Neutrophil (primary cell): ENCODE measurements at regions not wholly inside any gene's neighbourhood (a gene's known extent, or its start where the extent isn't known, plus 50 kb on each side); places are given as distances from the start of the nearest gene placed in this dataset.

Experiments used
- H3K27ac ChIP-seq: fragments of 200-600 bp; sonication (generic); 2 replicates; pipeline ENCODE4 v1.5.1; 2016; ENCODE audit warnings: mild to moderate bottlenecking, moderate library complexity
- H3K27me3 ChIP-seq: fragments of 200-600 bp; sonication (generic); 2 replicates; pipeline ENCODE4 v1.6.0; 2016; ENCODE audit warnings: mild to moderate bottlenecking
- H3K36me3 ChIP-seq: fragments of 200-600 bp; sonication (generic); 2 replicates; pipeline ENCODE4 v1.5.1; 2017
- H3K4me1 ChIP-seq, 2 experiments: fragments of 200-600 bp in 1 of 2; sonication (generic) in 1 of 2; 1 replicate in 1 of 2; 2 replicates in 1 of 2; pipeline versions ENCODE4 v1.5.1 to v1.6.1; 2013 to 2016; ENCODE audit warnings: low read depth in 1 of 2, low read length in 1 of 2, mild to moderate bottlenecking in 1 of 2, moderate library complexity in 1 of 2; ENCODE audit not compliant: control insufficient read depth in 1 of 2, insufficient read depth in 1 of 2
- H3K4me3 ChIP-seq, 2 experiments: fragments of 200-600 bp in 1 of 2; sonication (generic) in 1 of 2; 1 replicate in 1 of 2; 2 replicates in 1 of 2; pipeline ENCODE4 v1.5.1; 2013 to 2016; ENCODE audit warnings: low read depth in 1 of 2, low read length in 1 of 2, mild to moderate bottlenecking in 1 of 2, moderate library complexity in 1 of 2
- H3K9me3 ChIP-seq: fragments of 200-600 bp; sonication (generic); 2 replicates; pipeline ENCODE4 v1.5.1; 2016
- CTCF ChIP-seq: fragments of 200-600 bp; sonication (generic); IDR thresholded peaks from 2 replicates; pipeline ENCODE4 v1.5.1; 2016; ENCODE audit warnings: antibody characterized with exemption

- no peaks in the 10 kb centered on the region for H3K9me3 ChIP-seq
- no peak overlapping the region for H3K4me3 ChIP-seq
- no peaks in the 10 kb centered on the region for H3K27me3 ChIP-seq
- H3K4me1 ChIP-seq: no peaks in the 10 kb centered on the region
- no peak overlapping the region for H3K27ac ChIP-seq
- H3K36me3 ChIP-seq: no peaks in the 10 kb centered on the region
- TF ChIP-seq CTCF: no peak
Observed at GRCh38 chr1:55916907-55917306, 662.5 kb downstream of the PLPP3 start.

GRCh38 chr1:55916481-55916880 lies 662.9 kb downstream of the PLPP3 start:
- Histone ChIP-seq H3K9me3 (no peaks in the 10 kb centered on the region), H3K27ac (no peak overlapping the region), H3K36me3 (no peaks in the 10 kb centered on the region), H3K4me3 (no peak overlapping the region), H3K4me1 (no peaks in the 10 kb centered on the region), H3K27me3 (no peaks in the 10 kb centered on the region)
- no peak for TF ChIP-seq CTCF

- Histone ChIP-seq H3K27ac (no peak overlapping the region), H3K4me3 (no peak overlapping the region), H3K27me3 (no peaks in the 10 kb centered on the region), H3K4me1 (no peaks in the 10 kb centered on the region), H3K36me3 (no peaks in the 10 kb centered on the region), H3K9me3 (no peaks in the 10 kb centered on the region)
- TF ChIP-seq CTCF: no peak
Observed at GRCh38 chr1:55913565-55913964, 665.8 kb downstream of the PLPP3 start.

GRCh38 chr1:55912438-55912837 lies 666.9 kb downstream of the PLPP3 start:
- H3K4me1 ChIP-seq: no peaks in the 10 kb centered on the region
- H3K27me3 ChIP-seq: no peaks in the 10 kb centered on the region
- TF ChIP-seq CTCF: no peak
- H3K27ac ChIP-seq: no peak overlapping the region
- no peaks in the 10 kb centered on the region for H3K36me3 ChIP-seq
- no peak overlapping the region for H3K4me3 ChIP-seq
- no peaks in the 10 kb centered on the region for H3K9me3 ChIP-seq

GRCh38 chr1:55904541-55904940 lies 674.8 kb downstream of the PLPP3 start:
- H3K27me3 ChIP-seq: no peaks in the 10 kb centered on the region
- no peaks in the 10 kb centered on the region for H3K36me3 ChIP-seq
- H3K4me3 ChIP-seq: no peak overlapping the region
- no peak for TF ChIP-seq CTCF
- no peak overlapping the region for H3K27ac ChIP-seq
- H3K4me1 ChIP-seq: no peaks in the 10 kb centered on the region
- no peaks in the 10 kb centered on the region for H3K9me3 ChIP-seq

- no peaks in the 10 kb centered on the region for H3K4me1 ChIP-seq
- H3K36me3 ChIP-seq: no peaks in the 10 kb centered on the region
- no peak for TF ChIP-seq CTCF
- no peaks in the 10 kb centered on the region for H3K9me3 ChIP-seq
- H3K27ac ChIP-seq: no peak overlapping the region
- H3K27me3 ChIP-seq: no peaks in the 10 kb centered on the region
- no peak overlapping the region for H3K4me3 ChIP-seq
Observed at GRCh38 chr1:55898181-55898580, 681.2 kb downstream of the PLPP3 start.
